ENCODE measurements at regions not wholly inside any gene's neighbourhood (a gene's known extent, or its start where the extent isn't known, plus 50 kb on each side); places are given as distances from the start of the nearest gene placed in this dataset.

- TF ChIP-seq CTCF (conservative IDR thresholded peaks at IDR 0.05; ENCODE audit: low read depth, low read length) (no peak), EZH2 (IDR thresholded peaks at IDR 0.05; ENCODE audit: borderline replicate concordance, low read depth, low read length, poor library complexity, severe bottlenecking) (no peak)
Measured at GRCh38 chr20:57809661-57810172, 99.9 kb upstream of the PMEPA1 start.
